H1 (cell line): ENCODE measurements at regions not wholly inside any gene's neighbourhood (a gene's known extent, or its start where the extent isn't known, plus 50 kb on each side); places are given as distances from the start of the nearest gene placed in this dataset.
A peak's percentile ranks its signal among the peaks of the same experiment; 100 is the strongest.

ENCODE experiments used
- CTCF ChIA-PET: fragments of 300-600 bp; sonication (Branson Sonifier 250); formaldehyde crosslinking; loops from one replicate; lab custom pipeline; 2021; ENCODE audit not compliant: partially characterized antibody; lab: Charles Lee
- POLR2A ChIA-PET: fragments of 300-600 bp; sonication (Branson Sonifier 250); formaldehyde crosslinking; loops from one replicate; lab custom pipeline; 2021; ENCODE audit warnings: inconsistent platforms; ENCODE audit not compliant: partially characterized antibody; lab: Charles Lee
- DNase-seq, 2 experiments: peaks; one replicate each; pipeline versions ENCODE4 v3.0.0 to v3.0.0-alpha.2; 2010 to 2022; ENCODE audit warnings: low spot score in 2 of 2, low read depth in 1 of 2, mixed read lengths in 1 of 2
- FAIRE-seq: peaks from 2 replicates; lab custom pipeline; 2011; peaks lifted over from hg19 to GRCh38; lab: Jason Lieb, UNC
- H2AFZ ChIP-seq: 2 replicates; pipeline ENCODE4 v1.8.1; 2012; ENCODE audit warnings: low read length, inconsistent platforms
- H2AK5ac ChIP-seq: 2 replicates; pipeline ENCODE4 v1.6.1; 2013; ENCODE audit warnings: low read depth, low read length
- H2BK120ac ChIP-seq: replicated peaks from 2 replicates; pipeline ENCODE3; 2013; ENCODE audit warnings: low read depth, low read length, inconsistent platforms
- H2BK12ac ChIP-seq: 2 replicates; pipeline ENCODE4 v1.6.1; 2013; ENCODE audit warnings: low read depth, low read length
- H2BK15ac ChIP-seq: 2 replicates; pipeline ENCODE4 v1.6.1; 2013; ENCODE audit warnings: low read length
- H2BK20ac ChIP-seq: 2 replicates; pipeline ENCODE4 v1.6.1; 2013; ENCODE audit warnings: low read length
- H2BK5ac ChIP-seq: 2 replicates; pipeline ENCODE4 v1.6.1; 2013; ENCODE audit warnings: low read depth, low read length
- H3K14ac ChIP-seq: 2 replicates; pipeline ENCODE4 v1.6.1; 2013; ENCODE audit warnings: inconsistent platforms; ENCODE audit not compliant: insufficient read length
- H3K18ac ChIP-seq: 2 replicates; pipeline ENCODE4 v1.6.1; 2013; ENCODE audit warnings: low read length; ENCODE audit errors: extremely low read depth
- H3K23ac ChIP-seq: 2 replicates; pipeline ENCODE4 v1.6.1; 2013; ENCODE audit warnings: inconsistent platforms; ENCODE audit not compliant: insufficient read length
- H3K23me2 ChIP-seq: 2 replicates; pipeline ENCODE4 v1.6.1; 2013; ENCODE audit warnings: low read depth, low read length
- H3K27ac ChIP-seq: 2 replicates; pipeline ENCODE4 v1.6.1; 2011; ENCODE audit warnings: low read depth, low read length, inconsistent platforms
- H3K27me3 ChIP-seq, 4 experiments: replicated peaks in 1 of 4; 1 replicate in 1 of 4; 2 replicates in 3 of 4; pipeline versions ENCODE4 v1.6.1 to v1.8.1; 2011 to 2013; ENCODE audit warnings: low read length in 3 of 4, mild to moderate bottlenecking in 3 of 4, inconsistent platforms in 2 of 4, mixed read lengths in 2 of 4, moderate library complexity in 1 of 4; ENCODE audit not compliant: control insufficient read depth in 3 of 4, insufficient read depth in 3 of 4; ENCODE audit errors: extremely low read depth in 1 of 4
- H3K36me3 ChIP-seq, 4 experiments: 2 replicates each; pipeline versions ENCODE4 v1.6.1 to v1.8.1; 2011 to 2013; ENCODE audit warnings: mild to moderate bottlenecking in 4 of 4, low read length in 3 of 4, moderate library complexity in 2 of 4, control low read depth in 1 of 4, inconsistent platforms in 1 of 4; ENCODE audit not compliant: insufficient read depth in 4 of 4, control insufficient read depth in 2 of 4
- H3K4ac ChIP-seq: replicated peaks from 2 replicates; pipeline ENCODE3; 2013; ENCODE audit warnings: low read length, low read depth, mixed read lengths, inconsistent platforms; ENCODE audit not compliant: insufficient read length
- H3K4me1 ChIP-seq, 4 experiments: replicated peaks in 1 of 4; 1 replicate in 1 of 4; 2 replicates in 3 of 4; pipeline versions ENCODE4 v1.6.1 to v1.8.1; 2011 to 2013; ENCODE audit warnings: low read length in 3 of 4, inconsistent platforms in 2 of 4, mixed read lengths in 1 of 4; ENCODE audit not compliant: insufficient read depth in 4 of 4, control insufficient read depth in 3 of 4
- H3K4me2 ChIP-seq, 2 experiments: 2 replicates each; pipeline versions ENCODE4 v1.6.1 to v1.8.1; 2011 to 2013; ENCODE audit warnings: low read depth in 2 of 2, low read length in 2 of 2, control low read depth in 1 of 2, inconsistent platforms in 1 of 2, mild to moderate bottlenecking in 1 of 2; ENCODE audit not compliant: insufficient read depth in 1 of 2
- H3K4me3 ChIP-seq, 4 experiments: fragments of 200-600, 300-600 bp in 1 of 4; sonication (generic), shearing (Covaris generic), sonication (Bioruptor Twin) in 1 of 4; 2 replicates each; pipeline versions ENCODE4 v1.5.1 to v1.8.1; 2011 to 2016; ENCODE audit warnings: low read length in 4 of 4, low read depth in 3 of 4, control low read depth in 2 of 4, inconsistent platforms in 2 of 4, mild to moderate bottlenecking in 2 of 4, mixed read lengths in 1 of 4, moderate library complexity in 1 of 4; ENCODE audit not compliant: insufficient read depth in 2 of 4; ENCODE audit errors: extremely low read depth in 1 of 4
- H3K56ac ChIP-seq: replicated peaks from 2 replicates; pipeline ENCODE3; 2013; ENCODE audit warnings: low read depth, mild to moderate bottlenecking, mixed read lengths, low read length, inconsistent platforms; ENCODE audit not compliant: insufficient read length
- H3K79me1 ChIP-seq: 2 replicates; pipeline ENCODE4 v1.6.1; 2013; ENCODE audit warnings: low read depth, low read length, control low read depth
- H3K79me2 ChIP-seq, 2 experiments: 2 replicates each; pipeline versions ENCODE4 v1.6.1 to v1.8.1; 2012 to 2013; ENCODE audit warnings: low read length in 2 of 2, mild to moderate bottlenecking in 2 of 2, inconsistent platforms in 1 of 2; ENCODE audit not compliant: insufficient read depth in 2 of 2, control insufficient read depth in 1 of 2
- H3K9ac ChIP-seq, 4 experiments: replicated peaks in 1 of 4; 1 replicate in 1 of 4; 2 replicates in 3 of 4; pipeline versions ENCODE4 v1.6.1 to v1.8.1; 2011 to 2013; ENCODE audit warnings: low read depth in 3 of 4, low read length in 3 of 4, control low read depth in 2 of 4, mild to moderate bottlenecking in 2 of 4, moderate library complexity in 2 of 4, inconsistent platforms in 1 of 4; ENCODE audit errors: extremely low read depth in 1 of 4
- H3K9me3 ChIP-seq, 2 experiments: 2 replicates each; pipeline versions ENCODE4 v1.6.1 to v1.8.1; 2012 to 2013; ENCODE audit warnings: mild to moderate bottlenecking in 2 of 2, moderate library complexity in 2 of 2, control low read depth in 1 of 2, inconsistent platforms in 1 of 2, low read depth in 1 of 2, low read length in 1 of 2, mixed read lengths in 1 of 2; ENCODE audit not compliant: insufficient read depth in 2 of 2
- H4K20me1 ChIP-seq, 2 experiments: replicated peaks in 1 of 2; 2 replicates each; pipeline versions ENCODE3 to v1.8.1; 2011 to 2013; ENCODE audit warnings: inconsistent platforms in 2 of 2, low read length in 2 of 2, mild to moderate bottlenecking in 1 of 2; ENCODE audit not compliant: insufficient read depth in 2 of 2, control insufficient read depth in 1 of 2
- H4K5ac ChIP-seq: 2 replicates; pipeline ENCODE4 v1.6.1; 2013; ENCODE audit warnings: low read length, low read depth, mixed read lengths, inconsistent platforms; ENCODE audit not compliant: insufficient read length
- H4K8ac ChIP-seq: 2 replicates; pipeline ENCODE4 v1.8.0; 2013; ENCODE audit warnings: mild to moderate bottlenecking, moderate library complexity, low read length, inconsistent platforms; ENCODE audit not compliant: insufficient read depth; ENCODE audit errors: extremely low read depth
- H4K91ac ChIP-seq: replicated peaks from 2 replicates; pipeline ENCODE3; 2013; ENCODE audit warnings: low read length, mixed read lengths, inconsistent platforms; ENCODE audit not compliant: insufficient read length
- ASH2L ChIP-seq: fragments of 200-600, 300-600 bp; sonication (generic); IDR thresholded peaks from one replicate; pipeline ENCODE4 v1.7.1; 2017; ENCODE audit warnings: low read length
- HDAC2 ChIP-seq, 2 experiments: fragments of 300-600 bp in 1 of 2; sonication (generic) in 1 of 2; IDR thresholded peaks; 2 replicates each; pipeline ENCODE4 v1.6.1; 2011 to 2012; ENCODE audit warnings: low read depth in 2 of 2, low read length in 2 of 2, mild to moderate bottlenecking in 2 of 2, moderate library complexity in 2 of 2, borderline replicate concordance in 1 of 2, inconsistent platforms in 1 of 2
- NANOG ChIP-seq: IDR thresholded peaks from 2 replicates; pipeline ENCODE4 v1.6.1; 2011; ENCODE audit warnings: low read length, low read depth, mild to moderate bottlenecking, inconsistent platforms; ENCODE audit not compliant: insufficient read depth, poor library complexity, severe bottlenecking

GRCh38 chr4:29002151-29002550 lies 1718.0 kb upstream of the PCDH7 start:
- FAIRE-seq (peak; percentile 83), DNase-seq (peak in 1 of 2 experiments; percentile 17)
- ChIA-PET POLR2A (no interaction called here), CTCF (no interaction called here)
- Histone ChIP-seq H3K27me3 (peaks cover 0 to 8% (median 1%) of the 10 kb centered on the region in 4 experiments; a peak in 1 of 7 replicates), H4K20me1 (no peaks in the 10 kb centered on the region), H3K4me2 (0 out of 4 replicates have a peak overlapping the region, but pooled peaks of 1 of the 2 experiments have one; percentile 3), H2BK15ac (no peak overlapping the region), H2AK5ac (no peak overlapping the region), H3K18ac (no peak overlapping the region), H3K27ac (no peak overlapping the region), H3K9ac (no peak overlapping the region), H3K36me3 (no peaks in the 10 kb centered on the region), H3K4me1 (peaks cover 0 to 3% (median 0%) of the 10 kb centered on the region in 4 experiments; a peak in 1 of 7 replicates), H3K14ac (no peak overlapping the region), H2BK20ac (no peak overlapping the region), H4K91ac (no peak overlapping the region), H3K4ac (no peak overlapping the region), H4K5ac (no peak overlapping the region), H3K23ac (no peak overlapping the region), H3K9me3 (no peaks in the 10 kb centered on the region), H2BK5ac (no peak overlapping the region), H3K79me2 (no peaks in the 10 kb centered on the region), H2AFZ (no peak overlapping the region), H3K79me1 (no peaks in the 10 kb centered on the region), H3K23me2 (no peaks in the 10 kb centered on the region), H3K4me3 (no peak overlapping the region), H3K56ac (no peak overlapping the region), H4K8ac (no peak overlapping the region), H2BK120ac (no peak overlapping the region), H2BK12ac (no peak overlapping the region)
- TF ChIP-seq ASH2L (no peak), NANOG (peak; percentile 47), HDAC2 (IDR thresholded peaks at IDR 0.05; ENCODE audit: borderline replicate concordance in 1 of 2, low read depth in 2 of 2, low read length in 2 of 2) (peak in 1 of 2 experiments; percentile 78; a peak in 1 of 4 replicates)
